ENCODE measurements at regions not wholly inside any gene's neighbourhood (a gene's known extent, or its start where the extent isn't known, plus 50 kb on each side); places are given as distances from the start of the nearest gene placed in this dataset.
A peak's percentile ranks its signal among the peaks of the same experiment; 100 is the strongest.

DNA sequence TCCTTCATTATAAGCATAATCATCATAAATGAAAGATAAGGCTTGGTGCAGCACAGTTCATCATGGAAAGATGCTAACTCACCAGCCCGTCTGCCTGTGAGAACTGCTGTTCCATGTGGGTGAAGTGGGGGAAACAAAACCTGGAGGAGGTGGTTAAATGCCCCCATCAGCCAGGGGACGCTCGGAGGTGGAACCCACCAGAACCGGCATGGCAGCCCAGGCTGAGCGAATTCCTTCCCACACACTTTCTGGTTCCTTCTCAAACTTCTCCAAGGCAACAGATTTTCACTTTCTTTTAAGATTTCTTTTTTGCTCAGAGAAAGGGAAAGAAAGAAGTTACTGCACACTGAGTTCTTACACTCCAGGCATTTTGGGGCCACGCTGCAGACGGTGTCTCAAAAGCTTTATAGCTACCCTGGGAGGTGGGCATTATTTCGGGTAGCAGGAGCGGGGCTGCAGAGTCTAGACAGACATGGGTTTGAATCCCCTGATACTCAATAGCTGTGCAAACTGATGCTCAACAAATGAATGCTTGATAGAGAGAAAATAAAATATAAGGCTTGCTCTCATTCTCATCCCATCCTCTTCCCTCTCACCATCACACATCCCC is 190.7 kb downstream of the BCL11B start:
- Histone ChIP-seq H3K4me1 (ENCODE audit: control insufficient read depth, insufficient read depth, low read length) (no peaks in the 10 kb centered on the region), H3K27ac (ENCODE audit: low read depth, low read length) (no peak overlapping the region), H3K4me3 (ENCODE audit: low read depth, low read length) (no peak overlapping the region), H3K27me3 (ENCODE audit: control insufficient read depth, insufficient read depth, low read length) (no peaks in the 10 kb centered on the region), H3K9me3 (ENCODE audit: control insufficient read depth, insufficient read depth, low read length) (no peaks in the 10 kb centered on the region), H3K36me3 (ENCODE audit: control insufficient read depth, insufficient read depth, low read length) (no peaks in the 10 kb centered on the region)
- no peak for DNase-seq (ENCODE audit: low read depth in 4 of 6, low spot score in 6 of 6)
- WGBS (ENCODE audit: insufficient coverage): 66% methylated on average over 6 of the region's 9 CpGs

DNA sequence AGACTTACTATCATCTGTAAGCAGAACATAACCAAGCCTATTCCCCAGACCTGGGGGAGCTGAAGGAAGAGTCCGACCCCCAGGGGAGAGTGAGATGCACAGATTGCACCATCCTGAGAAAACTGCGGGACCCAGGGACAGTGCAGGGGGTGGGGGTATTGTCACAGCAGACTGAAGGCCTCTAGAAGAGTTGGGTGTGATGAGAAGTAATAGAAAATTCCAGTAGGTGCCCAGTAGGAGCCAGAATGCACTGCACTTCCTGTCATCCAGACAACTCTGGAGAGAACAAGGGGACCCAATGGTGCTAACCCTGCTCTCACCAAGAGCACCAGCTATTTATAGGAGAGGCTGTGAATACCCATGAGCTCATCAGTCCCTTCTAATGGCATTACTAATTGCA is 190.1 kb downstream of the BCL11B start:
- H3K27ac ChIP-seq (ENCODE audit: low read depth, low read length): no peak overlapping the region
- DNase-seq (ENCODE audit: low read depth in 4 of 6, low spot score in 6 of 6): no peak
- no peaks in the 10 kb centered on the region for H3K9me3 ChIP-seq (ENCODE audit: control insufficient read depth, insufficient read depth, low read length)
- no peaks in the 10 kb centered on the region for H3K4me1 ChIP-seq (ENCODE audit: control insufficient read depth, insufficient read depth, low read length)
- H3K4me3 ChIP-seq (ENCODE audit: low read depth, low read length): no peak overlapping the region
- no peaks in the 10 kb centered on the region for H3K27me3 ChIP-seq (ENCODE audit: control insufficient read depth, insufficient read depth, low read length)
- WGBS (ENCODE audit: insufficient coverage): 94% methylated on average over 2 of the region's 2 CpGs
- no peaks in the 10 kb centered on the region for H3K36me3 ChIP-seq (ENCODE audit: control insufficient read depth, insufficient read depth, low read length)

DNA sequence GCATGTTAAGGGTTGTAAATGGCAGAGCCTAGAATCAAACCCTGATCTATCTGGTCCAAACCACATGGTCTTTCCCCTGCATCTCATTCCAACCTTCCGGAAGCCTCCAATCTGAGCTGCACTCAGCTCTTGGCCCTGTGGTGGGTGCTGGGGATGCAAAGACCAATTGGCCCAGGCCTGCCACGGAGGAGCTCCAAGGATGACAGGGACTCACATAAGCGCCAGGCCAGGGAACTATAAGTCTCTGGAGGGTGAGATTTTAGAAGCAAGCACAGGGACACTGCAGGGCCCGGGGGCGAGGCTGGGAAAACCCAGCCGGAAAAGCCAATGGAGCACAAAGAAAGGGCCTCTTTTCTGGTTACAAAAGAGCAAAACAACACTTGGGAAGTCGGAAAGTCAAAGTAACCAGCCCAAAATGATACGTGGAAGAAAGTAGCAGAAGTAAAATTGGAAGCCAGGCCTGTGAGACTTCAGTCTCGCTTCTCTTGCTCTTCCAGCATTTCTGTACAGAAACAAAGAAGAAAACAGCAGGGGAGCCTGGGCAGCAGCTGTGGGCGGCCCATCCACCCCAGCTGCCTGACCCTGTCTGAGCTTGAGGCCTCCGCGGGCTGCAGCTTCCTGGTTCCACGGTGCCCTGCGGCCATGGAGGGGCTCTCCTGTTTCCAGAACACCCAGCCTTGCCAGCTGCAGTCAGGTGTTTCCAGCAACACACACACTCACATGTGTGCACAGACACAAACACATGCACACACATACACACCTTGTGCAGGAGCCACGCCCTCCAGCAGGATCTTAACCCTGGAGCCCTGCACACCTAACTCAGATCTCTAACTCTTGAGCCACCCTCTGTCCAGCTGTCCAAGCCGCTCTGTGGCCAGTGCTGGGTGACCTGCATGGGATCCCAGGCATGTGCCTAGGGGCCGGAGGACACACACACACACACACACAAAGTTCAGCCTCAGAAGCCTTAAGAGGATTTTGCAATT is 178.2 kb downstream of the BCL11B start:
- Histone ChIP-seq H3K27me3 (ENCODE audit: control insufficient read depth, insufficient read depth, low read length) (no peaks in the 10 kb centered on the region), H3K27ac (ENCODE audit: low read depth, low read length) (no peak overlapping the region), H3K4me3 (ENCODE audit: low read depth, low read length) (no peak overlapping the region), H3K36me3 (ENCODE audit: control insufficient read depth, insufficient read depth, low read length) (no peaks in the 10 kb centered on the region), H3K4me1 (ENCODE audit: control insufficient read depth, insufficient read depth, low read length) (peaks cover 9% of the 10 kb centered on the region), H3K9me3 (ENCODE audit: control insufficient read depth, insufficient read depth, low read length) (no peaks in the 10 kb centered on the region)
- WGBS (ENCODE audit: insufficient coverage): 34% methylated on average over 15 of the region's 17 CpGs
- DNase-seq (ENCODE audit: low read depth in 4 of 6, low spot score in 6 of 6): peak in 2 of 6 donors; percentile 25 to 30

DNA sequence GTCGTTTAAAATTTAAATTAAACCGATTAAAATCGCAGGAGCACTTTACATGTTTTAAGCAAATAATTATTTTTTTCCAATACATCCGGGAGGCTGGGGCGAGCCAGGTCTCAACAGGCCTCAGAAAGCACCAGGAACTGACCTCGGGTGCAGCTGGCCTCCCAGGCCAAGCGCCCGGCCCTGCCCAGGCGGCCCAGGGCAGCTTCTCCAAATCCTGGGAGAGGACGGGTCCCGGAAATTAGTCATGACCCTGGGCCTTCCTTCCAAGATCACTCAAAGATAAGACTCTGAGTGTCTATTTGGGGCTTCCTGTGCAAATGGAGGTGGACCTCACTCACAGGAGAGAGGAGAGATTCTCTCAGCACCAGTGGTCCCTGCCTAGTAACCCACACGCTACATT is 177.1 kb downstream of the BCL11B start:
- Histone ChIP-seq H3K9me3 (ENCODE audit: control insufficient read depth, insufficient read depth, low read length) (no peaks in the 10 kb centered on the region), H3K27me3 (ENCODE audit: control insufficient read depth, insufficient read depth, low read length) (no peaks in the 10 kb centered on the region), H3K4me1 (ENCODE audit: control insufficient read depth, insufficient read depth, low read length) (peaks cover 9% of the 10 kb centered on the region), H3K4me3 (ENCODE audit: low read depth, low read length) (no peak overlapping the region), H3K36me3 (ENCODE audit: control insufficient read depth, insufficient read depth, low read length) (no peaks in the 10 kb centered on the region), H3K27ac (ENCODE audit: low read depth, low read length) (no peak overlapping the region)
- 97% methylated on average over 7 of the region's 12 CpGs for WGBS (ENCODE audit: insufficient coverage)
- DNase-seq (ENCODE audit: low read depth in 4 of 6, low spot score in 6 of 6): no peak

DNA sequence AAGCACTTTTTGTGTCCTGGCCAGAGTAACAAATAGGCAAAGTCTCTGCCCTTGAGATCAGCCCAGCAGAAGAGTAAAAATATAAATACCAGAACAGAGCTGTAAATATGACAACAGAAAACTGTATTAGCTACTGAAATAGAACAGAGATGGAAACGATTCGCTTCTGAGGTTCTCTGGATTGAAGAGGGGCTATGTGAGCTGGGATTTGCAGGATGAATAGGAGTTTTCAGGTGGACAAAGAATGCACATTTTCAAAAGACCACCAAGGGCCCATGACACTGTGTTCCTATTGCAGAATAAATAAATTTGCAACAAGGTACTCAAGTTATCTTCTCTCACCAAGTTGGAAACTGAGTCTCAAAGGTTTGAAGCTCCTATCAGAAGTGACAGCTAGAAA is 176.6 kb downstream of the BCL11B start:
- no peak for DNase-seq (ENCODE audit: low read depth in 4 of 6, low spot score in 6 of 6)
- H3K9me3 ChIP-seq (ENCODE audit: control insufficient read depth, insufficient read depth, low read length): no peaks in the 10 kb centered on the region
- peaks cover 9% of the 10 kb centered on the region for H3K4me1 ChIP-seq (ENCODE audit: control insufficient read depth, insufficient read depth, low read length)
- 92% methylated on average over 2 of the region's 2 CpGs for WGBS (ENCODE audit: insufficient coverage)
- H3K4me3 ChIP-seq (ENCODE audit: low read depth, low read length): no peak overlapping the region
- no peaks in the 10 kb centered on the region for H3K27me3 ChIP-seq (ENCODE audit: control insufficient read depth, insufficient read depth, low read length)
- no peaks in the 10 kb centered on the region for H3K36me3 ChIP-seq (ENCODE audit: control insufficient read depth, insufficient read depth, low read length)
- H3K27ac ChIP-seq (ENCODE audit: low read depth, low read length): no peak overlapping the region

DNA sequence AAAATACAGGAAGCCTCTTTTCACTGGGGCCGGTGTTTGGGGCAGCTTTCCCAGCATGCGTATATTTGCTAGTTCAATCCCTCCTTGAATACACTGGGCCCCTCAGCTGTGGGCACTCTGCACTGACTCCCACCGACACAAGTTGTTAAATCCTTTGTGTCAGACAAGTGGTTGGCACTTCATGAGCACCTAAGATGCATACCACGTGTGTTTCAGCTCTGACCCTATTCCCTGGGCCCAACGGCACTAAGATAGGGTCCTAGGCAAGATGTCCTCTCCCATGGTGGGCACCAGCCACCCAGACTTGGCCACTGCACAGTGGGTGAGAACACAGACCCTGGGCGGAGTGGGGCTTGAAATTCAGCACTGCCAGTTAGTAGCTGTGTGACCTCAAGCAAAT is 173.8 kb downstream of the BCL11B start:
- H3K27ac ChIP-seq (ENCODE audit: low read depth, low read length): no peak overlapping the region
- H3K36me3 ChIP-seq (ENCODE audit: control insufficient read depth, insufficient read depth, low read length): no peaks in the 10 kb centered on the region
- no peaks in the 10 kb centered on the region for H3K27me3 ChIP-seq (ENCODE audit: control insufficient read depth, insufficient read depth, low read length)
- DNase-seq (ENCODE audit: low read depth in 4 of 6, low spot score in 6 of 6): no peak
- H3K4me1 ChIP-seq (ENCODE audit: control insufficient read depth, insufficient read depth, low read length): peaks cover 9% of the 10 kb centered on the region
- H3K9me3 ChIP-seq (ENCODE audit: control insufficient read depth, insufficient read depth, low read length): no peaks in the 10 kb centered on the region
- no peak overlapping the region for H3K4me3 ChIP-seq (ENCODE audit: low read depth, low read length)
- WGBS (ENCODE audit: insufficient coverage): 74% methylated on average over 5 of the region's 6 CpGs

DNA sequence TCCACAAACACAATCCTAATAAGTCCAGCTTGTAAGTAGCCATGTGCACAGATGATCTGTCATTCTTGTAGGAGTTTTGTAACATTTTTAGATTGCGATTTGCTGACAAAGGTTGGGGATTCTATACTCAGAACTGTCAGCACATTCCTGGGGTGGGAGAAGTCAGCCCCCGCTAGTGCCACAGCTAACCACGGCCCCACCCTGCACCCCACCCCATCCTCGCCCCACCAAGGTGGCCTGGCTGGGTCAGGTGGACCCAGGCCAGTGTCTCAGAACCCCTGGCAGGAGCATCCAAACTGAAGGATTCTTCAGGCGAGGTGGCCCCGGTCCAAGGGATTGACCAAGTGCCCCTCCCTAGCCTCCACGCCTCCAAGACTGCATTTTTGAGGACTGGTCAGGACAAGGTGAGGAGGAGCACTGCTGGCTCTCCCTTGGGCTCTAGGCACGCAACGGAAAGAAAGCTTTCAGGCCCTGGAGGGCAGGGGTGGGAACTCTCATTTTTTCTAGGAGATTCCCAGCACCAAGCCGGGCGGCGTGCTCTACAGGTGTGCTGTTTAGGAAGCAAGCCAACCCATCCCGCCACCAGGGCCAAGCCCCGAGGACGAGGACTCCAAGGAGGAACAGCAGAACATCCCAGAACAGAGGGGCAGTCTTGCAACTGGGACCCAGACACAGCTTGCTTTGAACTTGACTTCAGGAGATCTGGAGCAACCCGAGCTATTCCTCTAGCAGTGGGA is 172.8 kb downstream of the BCL11B start:
- Histone ChIP-seq H3K9me3 (ENCODE audit: control insufficient read depth, insufficient read depth, low read length) (no peaks in the 10 kb centered on the region), H3K36me3 (ENCODE audit: control insufficient read depth, insufficient read depth, low read length) (no peaks in the 10 kb centered on the region), H3K27me3 (ENCODE audit: control insufficient read depth, insufficient read depth, low read length) (no peaks in the 10 kb centered on the region), H3K4me1 (ENCODE audit: control insufficient read depth, insufficient read depth, low read length) (peaks cover under 1% of the 10 kb centered on the region), H3K4me3 (ENCODE audit: low read depth, low read length) (no peak overlapping the region), H3K27ac (ENCODE audit: low read depth, low read length) (no peak overlapping the region)
- 83% methylated on average over 13 of the region's 16 CpGs for WGBS (ENCODE audit: insufficient coverage)
- DNase-seq (ENCODE audit: low read depth in 4 of 6, low spot score in 6 of 6): no peak

DNA sequence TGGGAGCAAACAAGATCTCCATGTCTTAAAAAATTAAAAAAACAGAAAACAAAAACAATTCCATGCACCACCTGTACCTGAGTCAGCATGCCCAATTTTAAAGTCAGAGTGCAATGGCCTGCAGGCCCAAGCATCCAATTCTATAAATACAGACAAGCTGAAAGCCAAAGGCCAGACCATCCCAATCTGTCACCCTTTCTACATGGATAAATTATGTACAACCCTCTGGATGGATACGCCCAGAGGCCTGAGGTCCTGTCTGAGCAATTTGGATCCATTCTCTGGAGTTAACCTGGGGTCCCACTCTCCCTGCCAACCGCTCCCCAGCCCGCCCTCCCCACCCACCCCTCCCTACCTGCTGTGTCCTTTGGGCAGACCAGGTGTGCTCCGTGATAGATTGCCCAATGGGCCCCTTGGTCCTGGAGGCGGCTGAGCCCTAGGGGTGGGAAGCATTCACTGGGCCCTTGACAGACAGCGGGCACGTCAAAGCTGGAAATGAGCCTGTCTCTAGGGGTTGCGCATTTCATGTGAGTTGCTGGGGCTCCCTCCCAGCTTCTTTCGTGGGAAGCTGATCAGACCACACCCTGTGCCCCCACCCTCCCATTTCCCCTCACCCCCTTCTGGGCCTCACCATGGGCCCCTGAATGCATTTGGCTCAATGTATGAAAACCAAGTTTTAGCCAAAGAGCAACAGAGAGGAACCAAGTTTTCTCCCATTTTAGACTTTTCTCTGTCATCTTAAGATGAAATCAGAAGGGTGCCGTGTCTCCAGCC is 171.3 kb downstream of the BCL11B start:
- 69% methylated on average over 5 of the region's 10 CpGs for WGBS (ENCODE audit: insufficient coverage)
- no peak for DNase-seq (ENCODE audit: low read depth in 4 of 6, low spot score in 6 of 6)
- no peaks in the 10 kb centered on the region for H3K27me3 ChIP-seq (ENCODE audit: control insufficient read depth, insufficient read depth, low read length)

DNA sequence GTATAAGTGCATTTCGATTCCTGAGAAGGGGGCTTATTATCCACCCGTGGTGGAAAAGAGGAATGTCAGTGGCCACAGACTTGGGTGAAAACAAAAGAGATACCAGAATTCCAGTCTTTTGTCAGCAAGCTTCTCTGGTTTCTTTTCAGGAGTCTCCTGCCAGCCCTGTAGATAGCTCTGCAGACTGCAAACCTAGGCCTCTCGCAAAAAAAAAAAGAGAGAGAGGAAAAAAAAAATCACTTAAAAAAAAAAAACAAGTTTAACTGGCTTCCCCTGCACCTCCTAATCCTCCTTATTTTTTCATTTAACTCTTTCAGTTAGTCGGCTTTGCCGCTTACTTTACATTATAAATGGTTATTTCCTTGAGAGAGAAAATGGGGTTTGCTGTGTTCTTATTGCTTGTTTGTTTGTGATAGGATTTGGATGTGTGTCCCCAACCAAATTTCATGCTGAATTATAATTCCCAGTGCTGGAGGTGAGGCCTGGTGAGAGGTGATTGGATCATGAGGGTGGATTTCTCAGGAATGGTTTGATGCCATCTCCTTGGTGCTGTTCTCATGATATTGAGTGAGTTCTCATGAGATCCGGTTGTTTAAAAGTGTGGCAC is 170.0 kb downstream of the BCL11B start:
- WGBS (ENCODE audit: insufficient coverage): 17% methylated on average over 2 of the region's 6 CpGs
- Histone ChIP-seq H3K4me3 (ENCODE audit: low read depth, low read length) (no peak overlapping the region), H3K27me3 (ENCODE audit: control insufficient read depth, insufficient read depth, low read length) (no peaks in the 10 kb centered on the region), H3K36me3 (ENCODE audit: control insufficient read depth, insufficient read depth, low read length) (no peaks in the 10 kb centered on the region), H3K4me1 (ENCODE audit: control insufficient read depth, insufficient read depth, low read length) (no peaks in the 10 kb centered on the region), H3K27ac (ENCODE audit: low read depth, low read length) (no peak overlapping the region), H3K9me3 (ENCODE audit: control insufficient read depth, insufficient read depth, low read length) (no peaks in the 10 kb centered on the region)
- DNase-seq (ENCODE audit: low read depth in 4 of 6, low spot score in 6 of 6): peak in 1 of 6 donors; percentile 10

More for the DNA sequence above, 171.3 kb downstream of the BCL11B start:
- Histone ChIP-seq H3K9me3 (ENCODE audit: control insufficient read depth, insufficient read depth, low read length) (no peaks in the 10 kb centered on the region), H3K4me3 (ENCODE audit: low read depth, low read length) (no peak overlapping the region), H3K27ac (ENCODE audit: low read depth, low read length) (no peak overlapping the region), H3K36me3 (ENCODE audit: control insufficient read depth, insufficient read depth, low read length) (no peaks in the 10 kb centered on the region), H3K4me1 (ENCODE audit: control insufficient read depth, insufficient read depth, low read length) (no peaks in the 10 kb centered on the region)

Measured in spinal cord (tissue), 9 donors.